H9 (cell line): ENCODE measurements at regions not wholly inside any gene's neighbourhood (a gene's known extent, or its start where the extent isn't known, plus 50 kb on each side); places are given as distances from the start of the nearest gene placed in this dataset.

Experiments
- DNase-seq: peaks from one replicate; pipeline ENCODE4 v3.0.0-alpha.2; 2017
- H2AFZ ChIP-seq: one replicate; pipeline ENCODE4 v1.6.1; 2013; ENCODE audit warnings: mild to moderate bottlenecking, low read length, control low read depth, moderate library complexity
- H2AK5ac ChIP-seq: 2 replicates; pipeline ENCODE4 v1.6.1; 2013; ENCODE audit warnings: low read length, control low read depth, mixed read lengths; ENCODE audit not compliant: insufficient read length
- H2BK120ac ChIP-seq: one replicate; pipeline ENCODE4 v1.6.1; 2013; ENCODE audit warnings: low read depth, mild to moderate bottlenecking, low read length, control low read depth, inconsistent platforms; ENCODE audit not compliant: poor library complexity, severe bottlenecking
- H2BK12ac ChIP-seq: 2 replicates; pipeline ENCODE4 v1.6.1; 2013; ENCODE audit warnings: low read length, control low read depth, mixed read lengths, low read depth; ENCODE audit not compliant: insufficient read length
- H2BK15ac ChIP-seq: 2 replicates; pipeline ENCODE4 v1.6.1; 2013; ENCODE audit warnings: low read depth, low read length, control low read depth
- H2BK20ac ChIP-seq: one replicate; pipeline ENCODE4 v1.6.1; 2013; ENCODE audit warnings: low read depth, mild to moderate bottlenecking, low read length, control low read depth, inconsistent platforms; ENCODE audit not compliant: poor library complexity, severe bottlenecking
- H2BK5ac ChIP-seq: 2 replicates; pipeline ENCODE4 v1.6.1; 2013; ENCODE audit warnings: low read length, control low read depth, mixed read lengths; ENCODE audit not compliant: insufficient read length
- H3K14ac ChIP-seq: 2 replicates; pipeline ENCODE4 v1.6.1; 2013; ENCODE audit warnings: low read length, control low read depth; ENCODE audit not compliant: insufficient read depth
- H3K18ac ChIP-seq: 2 replicates; pipeline ENCODE4 v1.6.1; 2013; ENCODE audit warnings: low read depth, mild to moderate bottlenecking, mixed read lengths, low read length, control low read depth; ENCODE audit not compliant: insufficient read length
- H3K23ac ChIP-seq: 2 replicates; pipeline ENCODE4 v1.6.1; 2013; ENCODE audit warnings: low read length, control low read depth, mixed read lengths, low read depth; ENCODE audit not compliant: insufficient read length
- H3K23me2 ChIP-seq: 2 replicates; pipeline ENCODE4 v1.6.1; 2013; ENCODE audit warnings: low read depth, mild to moderate bottlenecking, mixed read lengths, low read length, control low read depth; ENCODE audit not compliant: insufficient read length, poor library complexity, severe bottlenecking
- H3K27ac ChIP-seq: 2 replicates; pipeline ENCODE4 v1.5.1; 2013; ENCODE audit warnings: low read length, control low read depth, mixed read lengths, low read depth; ENCODE audit not compliant: insufficient read length
- H3K27me3 ChIP-seq: 2 replicates; pipeline ENCODE4 v1.6.1; 2013; ENCODE audit warnings: low read length, control low read depth, inconsistent platforms; ENCODE audit not compliant: insufficient read depth
- H3K4ac ChIP-seq: 2 replicates; pipeline ENCODE4 v1.6.1; 2013; ENCODE audit warnings: low read depth, mild to moderate bottlenecking, control low read depth, inconsistent platforms, low read length, moderate library complexity
- H3K4me1 ChIP-seq: 2 replicates; pipeline ENCODE4 v1.6.1; 2013; ENCODE audit warnings: low read length, control low read depth, inconsistent platforms; ENCODE audit not compliant: insufficient read depth
- H3K4me2 ChIP-seq: 2 replicates; pipeline ENCODE4 v1.6.1; 2013; ENCODE audit warnings: low read length, control low read depth, mixed read lengths; ENCODE audit not compliant: insufficient read length, insufficient read depth
- H3K56ac ChIP-seq: 2 replicates; pipeline ENCODE4 v1.6.1; 2013; ENCODE audit warnings: low read depth, mild to moderate bottlenecking, mixed read lengths, low read length, control low read depth; ENCODE audit not compliant: insufficient read length
- H3K79me1 ChIP-seq: 2 replicates; pipeline ENCODE4 v1.6.1; 2013; ENCODE audit warnings: low read depth, mild to moderate bottlenecking, moderate library complexity, low read length, control low read depth, inconsistent platforms; ENCODE audit not compliant: insufficient read depth, poor library complexity, severe bottlenecking
- H3K79me2 ChIP-seq: 2 replicates; pipeline ENCODE4 v1.6.1; 2013; ENCODE audit warnings: low read length, control low read depth, inconsistent platforms; ENCODE audit not compliant: insufficient read depth
- H3K9ac ChIP-seq: 2 replicates; pipeline ENCODE4 v1.6.1; 2013; ENCODE audit warnings: low read length, control low read depth, mixed read lengths; ENCODE audit not compliant: insufficient read length; ENCODE audit errors: extremely low read depth
- H3K9me3 ChIP-seq: one replicate; pipeline ENCODE4 v1.6.1; 2013; ENCODE audit warnings: low read depth, low read length, inconsistent platforms; ENCODE audit not compliant: control insufficient read depth
- H3T11ph ChIP-seq: one replicate; pipeline ENCODE4 v1.6.1; 2013; ENCODE audit warnings: mild to moderate bottlenecking, low read length, control low read depth, inconsistent platforms
- H4K20me1 ChIP-seq: one replicate; pipeline ENCODE4 v1.6.1; 2013; ENCODE audit not compliant: control insufficient read depth, insufficient read length, insufficient read depth
- H4K5ac ChIP-seq: 2 replicates; pipeline ENCODE4 v1.6.1; 2013; ENCODE audit warnings: low read depth, mild to moderate bottlenecking, mixed read lengths, low read length, control low read depth; ENCODE audit not compliant: insufficient read length
- H4K8ac ChIP-seq: replicated peaks from 2 replicates; pipeline ENCODE4 v1.6.1; 2013; ENCODE audit warnings: low read length, control low read depth, mixed read lengths, low read depth; ENCODE audit not compliant: insufficient read length
- H4K91ac ChIP-seq: 2 replicates; pipeline ENCODE4 v1.6.1; 2013; ENCODE audit warnings: low read depth, mild to moderate bottlenecking, moderate library complexity, mixed read lengths, low read length, control low read depth; ENCODE audit not compliant: insufficient read length
- H3K27ac Mint-ChIP-seq, 3 experiments: 2 replicates in 2 of 3; 3 replicates in 1 of 3; pipeline ENCODE4 v1.8.0; 2020 to 2021; ENCODE audit warnings: mixed read lengths in 3 of 3, mild to moderate bottlenecking in 1 of 3, moderate library complexity in 1 of 3
- H3K27me3 Mint-ChIP-seq: 2 replicates; pipeline ENCODE4 v1.8.0; 2021; ENCODE audit warnings: low read depth, mild to moderate bottlenecking, moderate library complexity, mixed read lengths
- H3K36me3 Mint-ChIP-seq, 3 experiments: 2 replicates in 2 of 3; 3 replicates in 1 of 3; pipeline ENCODE4 v1.8.0; 2020 to 2021; ENCODE audit warnings: low read depth in 3 of 3, mixed read lengths in 3 of 3; ENCODE audit not compliant: insufficient read depth in 1 of 3
- H3K4me1 Mint-ChIP-seq, 2 experiments: 2 replicates each; pipeline ENCODE4 v1.8.0; 2020; ENCODE audit warnings: mixed read lengths in 2 of 2
- H3K4me3 Mint-ChIP-seq, 2 experiments: 2 replicates in 1 of 2; 3 replicates in 1 of 2; pipeline ENCODE4 v1.8.0; 2020 to 2021; ENCODE audit warnings: mild to moderate bottlenecking in 2 of 2, mixed read lengths in 2 of 2, moderate library complexity in 1 of 2
- H3K9me3 Mint-ChIP-seq, 2 experiments: 2 replicates in 1 of 2; 3 replicates in 1 of 2; pipeline ENCODE4 v1.8.0; 2020; ENCODE audit warnings: mild to moderate bottlenecking in 2 of 2, mixed read lengths in 2 of 2, moderate library complexity in 1 of 2
- WGBS: extraction: QIAGEN DNeasy Blood & Tissue Kit; methylation state at CpG from one replicate; pipeline ENCODE4 v1.1.7; 2013; ENCODE audit warnings: missing lambda C conversion rate, low lambda C conversion rate, mixed read lengths; ENCODE audit not compliant: insufficient read length; ENCODE audit errors: extremely low coverage; 5-methylcytosine and 5-hydroxymethylcytosine counted together
- TF ChIP-seq, protein P1 (sequence below): fragments of 200-600 bp; sonication (generic); conservative IDR thresholded peaks from 3 replicates; pipeline ENCODE4 v1.8.0; 2021; ENCODE audit warnings: antibody characterized with exemption, mild to moderate bottlenecking

DNA sequence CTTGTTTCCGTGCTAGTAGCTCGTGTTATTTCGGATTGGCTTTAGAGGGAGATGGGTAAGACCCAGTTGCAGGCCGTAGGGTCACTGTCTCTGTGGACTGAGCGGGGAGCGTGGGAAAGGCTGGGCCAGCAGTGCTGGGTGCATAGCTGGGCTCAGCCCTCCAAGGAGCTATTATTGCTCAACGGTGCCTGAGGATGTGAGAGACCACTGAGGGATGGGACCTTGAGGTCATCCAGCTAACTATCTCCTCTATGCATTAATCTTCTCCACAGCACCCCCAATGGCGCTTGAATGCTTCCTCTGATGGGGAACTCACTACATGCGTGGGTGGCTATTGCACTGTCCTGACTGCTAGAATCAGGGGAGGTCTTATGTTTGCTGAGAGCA lies 126.1 kb upstream of the FOXF1 start:
- H3K9me3 Mint-ChIP-seq = no peaks in the 10 kb centered on the region; a peak in 1 of 5 replicates
- H4K5ac ChIP-seq = no peak overlapping the region
- no peaks in the 10 kb centered on the region for H3K9me3 ChIP-seq
- no peak overlapping the region for H2AFZ ChIP-seq
- H3K14ac ChIP-seq = no peak overlapping the region
- H3K4ac ChIP-seq = no peak overlapping the region
- no peaks in the 10 kb centered on the region for H4K20me1 ChIP-seq
- H3K18ac ChIP-seq = peak overlapping the region; percentile 29
- H2BK20ac ChIP-seq = no peak overlapping the region
- H3K56ac ChIP-seq = no peak overlapping the region
- H2BK120ac ChIP-seq = no peak overlapping the region
- peaks cover 10% of the 10 kb centered on the region for H3K27me3 Mint-ChIP-seq
- no peak overlapping the region for H3K27ac ChIP-seq
- no peak overlapping the region for H3K4me2 ChIP-seq
- no peak overlapping the region for H3T11ph ChIP-seq
- H3K27ac Mint-ChIP-seq = no peak overlapping the region
- H4K8ac ChIP-seq = no peak overlapping the region
- H3K9ac ChIP-seq = no peak overlapping the region
- no peak overlapping the region for H2BK5ac ChIP-seq
- H3K4me1 ChIP-seq = 0 out of 2 replicates have a peak, but pooled peaks cover 3% of the 10 kb centered on the region
- no peaks in the 10 kb centered on the region for H3K79me1 ChIP-seq
- H3K27me3 ChIP-seq = no peaks in the 10 kb centered on the region
- no peak overlapping the region for H2BK15ac ChIP-seq
- H2AK5ac ChIP-seq = no peak overlapping the region
- H3K23me2 ChIP-seq = no peaks in the 10 kb centered on the region
- no peak overlapping the region for H3K23ac ChIP-seq
- peaks cover 12 to 35% of the 10 kb centered on the region in 2 experiments for H3K4me1 Mint-ChIP-seq
- H3K4me3 Mint-ChIP-seq = no peak overlapping the region
- no peak for DNase-seq
- no peaks in the 10 kb centered on the region for H3K36me3 Mint-ChIP-seq
- H4K91ac ChIP-seq = no peak overlapping the region
- TF ChIP-seq, protein P1, sequence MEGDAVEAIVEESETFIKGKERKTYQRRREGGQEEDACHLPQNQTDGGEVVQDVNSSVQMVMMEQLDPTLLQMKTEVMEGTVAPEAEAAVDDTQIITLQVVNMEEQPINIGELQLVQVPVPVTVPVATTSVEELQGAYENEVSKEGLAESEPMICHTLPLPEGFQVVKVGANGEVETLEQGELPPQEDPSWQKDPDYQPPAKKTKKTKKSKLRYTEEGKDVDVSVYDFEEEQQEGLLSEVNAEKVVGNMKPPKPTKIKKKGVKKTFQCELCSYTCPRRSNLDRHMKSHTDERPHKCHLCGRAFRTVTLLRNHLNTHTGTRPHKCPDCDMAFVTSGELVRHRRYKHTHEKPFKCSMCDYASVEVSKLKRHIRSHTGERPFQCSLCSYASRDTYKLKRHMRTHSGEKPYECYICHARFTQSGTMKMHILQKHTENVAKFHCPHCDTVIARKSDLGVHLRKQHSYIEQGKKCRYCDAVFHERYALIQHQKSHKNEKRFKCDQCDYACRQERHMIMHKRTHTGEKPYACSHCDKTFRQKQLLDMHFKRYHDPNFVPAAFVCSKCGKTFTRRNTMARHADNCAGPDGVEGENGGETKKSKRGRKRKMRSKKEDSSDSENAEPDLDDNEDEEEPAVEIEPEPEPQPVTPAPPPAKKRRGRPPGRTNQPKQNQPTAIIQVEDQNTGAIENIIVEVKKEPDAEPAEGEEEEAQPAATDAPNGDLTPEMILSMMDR = no peak
- H3K79me2 ChIP-seq = no peaks in the 10 kb centered on the region
- H2BK12ac ChIP-seq = no peak overlapping the region
- WGBS = no CpG with 5 or more reads among the region's 9 CpGs
